ENCODE measurements at regions not wholly inside any gene's neighbourhood (a gene's known extent, or its start where the extent isn't known, plus 50 kb on each side); places are given as distances from the start of the nearest gene placed in this dataset.

GRCh38 chr7:4399121-4399520 lies 283.0 kb upstream of the FOXK1 start:
- no peaks in the 10 kb centered on the region for H3K4me1 ChIP-seq (ENCODE audit: insufficient read depth, low read length)
- no peaks in the 10 kb centered on the region for H3K27me3 ChIP-seq (ENCODE audit: insufficient read depth, low read length)
- no peaks in the 10 kb centered on the region for H3K9me3 ChIP-seq (ENCODE audit: control insufficient read depth, low read depth, low read length)
- H3K14ac ChIP-seq (ENCODE audit: insufficient read depth, low read length) = no peak overlapping the region
- no peaks in the 10 kb centered on the region for H3K4me1 Mint-ChIP-seq
- no peak overlapping the region for H3K56ac ChIP-seq (ENCODE audit: insufficient read length, low read depth, low read length)
- no CpG with 5 or more reads among the region's 4 CpGs for WGBS (ENCODE audit: extremely low coverage, insufficient read length, low lambda C conversion rate)
- H2BK20ac ChIP-seq (ENCODE audit: low read depth, low read length, poor library complexity, severe bottlenecking) = no peak overlapping the region
- H4K8ac ChIP-seq (replicated peaks; ENCODE audit: insufficient read length, low read depth, low read length) = no peak overlapping the region
- no peak overlapping the region for H2BK5ac ChIP-seq (ENCODE audit: insufficient read length, low read length)
- H3K9ac ChIP-seq (ENCODE audit: extremely low read depth, insufficient read length, low read length) = no peak overlapping the region
- H4K20me1 ChIP-seq (ENCODE audit: control insufficient read depth, insufficient read depth, insufficient read length) = no peaks in the 10 kb centered on the region
- H3K23ac ChIP-seq (ENCODE audit: insufficient read length, low read depth, low read length) = no peak overlapping the region
- H3K27me3 Mint-ChIP-seq (ENCODE audit: low read depth) = peaks cover 5% of the 10 kb centered on the region
- no peaks in the 10 kb centered on the region for H3K23me2 ChIP-seq (ENCODE audit: insufficient read length, low read depth, low read length, poor library complexity, severe bottlenecking)
- no peak overlapping the region for H3K27ac Mint-ChIP-seq
- H2BK120ac ChIP-seq (ENCODE audit: low read depth, low read length, poor library complexity, severe bottlenecking) = no peak overlapping the region
- no peaks in the 10 kb centered on the region for H3K79me1 ChIP-seq (ENCODE audit: insufficient read depth, low read depth, low read length, poor library complexity, severe bottlenecking)
- no peak overlapping the region for H3K18ac ChIP-seq (ENCODE audit: insufficient read length, low read depth, low read length)
- no peak overlapping the region for H4K5ac ChIP-seq (ENCODE audit: insufficient read length, low read depth, low read length)
- H3K4ac ChIP-seq (ENCODE audit: low read depth, low read length) = no peak overlapping the region
- no peaks in the 10 kb centered on the region for H3K79me2 ChIP-seq (ENCODE audit: insufficient read depth, low read length)
- H2AFZ ChIP-seq (ENCODE audit: low read length) = no peak overlapping the region
- no peak overlapping the region for H2BK12ac ChIP-seq (ENCODE audit: insufficient read length, low read depth, low read length)
- no peak overlapping the region for H4K91ac ChIP-seq (ENCODE audit: insufficient read length, low read depth, low read length)
- TF ChIP-seq CTCF (conservative IDR thresholded peaks at IDR 0.05) = no peak
- H3K4me2 ChIP-seq (ENCODE audit: insufficient read depth, insufficient read length, low read length) = no peak overlapping the region
- H3K4me3 Mint-ChIP-seq = no peak overlapping the region
- no peak overlapping the region for H2AK5ac ChIP-seq (ENCODE audit: insufficient read length, low read length)
- peaks cover 0 to 20% (median 0%) of the 10 kb centered on the region in 3 experiments; a peak in 3 of 7 replicates for H3K36me3 Mint-ChIP-seq (ENCODE audit: insufficient read depth in 1 of 3, low read depth in 3 of 3)
- no peak overlapping the region for H3T11ph ChIP-seq (ENCODE audit: low read length)
- peaks cover 19 to 95% of the 10 kb centered on the region in 2 experiments for H3K9me3 Mint-ChIP-seq
- no peak overlapping the region for H3K27ac ChIP-seq (ENCODE audit: insufficient read length, low read depth, low read length)
- no peak overlapping the region for H2BK15ac ChIP-seq (ENCODE audit: low read depth, low read length)
- DNase-seq = no peak

Measured in H9 (cell line).